GM19238 (cell line): ENCODE measurements at regions not wholly inside any gene's neighbourhood (a gene's known extent, or its start where the extent isn't known, plus 50 kb on each side); places are given as distances from the start of the nearest gene placed in this dataset.

Experiments used
- DNase-seq: peaks from one replicate; pipeline ENCODE4 v3.0.0; 2011; ENCODE audit warnings: low spot score; ENCODE audit not compliant: insufficient read length

GRCh38 chr1:55386456-55386855 lies 171.3 kb upstream of the USP24 start:
- no peak for DNase-seq

GRCh38 chr1:55385402-55386018 lies 170.3 kb upstream of the USP24 start:
- no peak for DNase-seq

GRCh38 chr1:55384637-55385036 lies 169.5 kb upstream of the USP24 start:
- DNase-seq = no peak

- no peak for DNase-seq
Observed at GRCh38 chr1:55382806-55383305, 167.7 kb upstream of the USP24 start.

- no peak for DNase-seq
Observed at GRCh38 chr1:55381983-55382382, 166.8 kb upstream of the USP24 start.

- DNase-seq = no peak
Observed at GRCh38 chr1:55381491-55381890, 166.3 kb upstream of the USP24 start.

- DNase-seq = no peak
Observed at GRCh38 chr1:55380355-55380970, 165.3 kb upstream of the USP24 start.

- peak; percentile 12 for DNase-seq
Observed at GRCh38 chr1:55378582-55378981, 163.4 kb upstream of the USP24 start.

GRCh38 chr1:55376897-55377296 lies 161.7 kb upstream of the USP24 start:
- DNase-seq = no peak

- DNase-seq = peak; percentile 32
Observed at GRCh38 chr1:55375617-55376258, 160.6 kb upstream of the USP24 start.

- DNase-seq = no peak
Observed at GRCh38 chr1:55374801-55375616, 159.8 kb upstream of the USP24 start.

GRCh38 chr1:55374216-55374615 lies 159.1 kb upstream of the USP24 start:
- no peak for DNase-seq

GRCh38 chr1:55369474-55369873 lies 154.3 kb upstream of the USP24 start:
- DNase-seq = no peak

GRCh38 chr1:55368698-55369097 lies 153.5 kb upstream of the USP24 start:
- DNase-seq = no peak

GRCh38 chr1:55367273-55367672 lies 152.1 kb upstream of the USP24 start:
- DNase-seq = no peak

- no peak for DNase-seq
Observed at GRCh38 chr1:55364216-55364615, 149.1 kb upstream of the USP24 start.

- DNase-seq = no peak
Observed at GRCh38 chr1:55363268-55363667, 148.1 kb upstream of the USP24 start.

- DNase-seq = no peak
Observed at GRCh38 chr1:55362558-55362957, 147.4 kb upstream of the USP24 start.

- no peak for DNase-seq
Observed at GRCh38 chr1:55359611-55360010, 144.4 kb upstream of the USP24 start.

- DNase-seq = no peak
Observed at GRCh38 chr1:55358581-55358980, 143.4 kb upstream of the USP24 start.

GRCh38 chr1:55355549-55355948 lies 140.4 kb upstream of the USP24 start:
- DNase-seq = no peak
